AG09319 (cell line): ENCODE measurements at regions not wholly inside any gene's neighbourhood (a gene's known extent, or its start where the extent isn't known, plus 50 kb on each side); places are given as distances from the start of the nearest gene placed in this dataset.

Experiments used
- DNase-seq: peaks from one replicate; pipeline ENCODE4 v3.0.0-alpha.2; 2010; ENCODE audit warnings: low read depth; ENCODE audit errors: extremely low read depth
- CTCF ChIP-seq: IDR thresholded peaks from 2 replicates; pipeline ENCODE4 v1.5.1; 2011; ENCODE audit warnings: low read depth, mild to moderate bottlenecking, inconsistent platforms, low read length, moderate library complexity

- no peak for DNase-seq
- TF ChIP-seq CTCF: no peak
Measured at GRCh38 chr10:33733058-33733457, 398.6 kb upstream of the NRP1 start.

- no peak for DNase-seq
- TF ChIP-seq CTCF: no peak
Measured at GRCh38 chr10:33732161-33732680, 397.8 kb upstream of the NRP1 start.

GRCh38 chr10:33731322-33731721 is 396.9 kb upstream of the NRP1 start:
- no peak for DNase-seq
- TF ChIP-seq CTCF: no peak

GRCh38 chr10:33725430-33725829 is 391.0 kb upstream of the NRP1 start:
- DNase-seq: no peak

GRCh38 chr10:33723181-33723580 is 388.7 kb upstream of the NRP1 start:
- no peak for TF ChIP-seq CTCF
- no peak for DNase-seq

More at GRCh38 chr10:33725430-33725829, 391.0 kb upstream of the NRP1 start:
- TF ChIP-seq CTCF: no peak

- no peak for TF ChIP-seq CTCF
- no peak for DNase-seq
Measured at GRCh38 chr10:33722067-33722466, 387.6 kb upstream of the NRP1 start.

GRCh38 chr10:33721509-33721908 is 387.0 kb upstream of the NRP1 start:
- DNase-seq: no peak
- no peak for TF ChIP-seq CTCF
